Smooth muscle cell (in vitro differentiated cells): ENCODE measurements at regions not wholly inside any gene's neighbourhood (a gene's known extent, or its start where the extent isn't known, plus 50 kb on each side); places are given as distances from the start of the nearest gene placed in this dataset. TPM values are rescaled to one million over a fixed set of nuclear protein-coding genes. Genes with fewer than 3 reads are reported as not detected.
"Not testable (repeated sequence)": the region's sequence is repeated elsewhere in the genome, so short reads cannot be mapped to it uniquely, and the experiment has no call there.

Experiments used
- DNase-seq: peaks from one replicate; lab custom pipeline; 2025; ENCODE audit not compliant: unreplicated experiment; lab: John Stamatoyannopoulos, UW
- H2AFZ ChIP-seq: fragments of 200-600 bp; sonication (generic); 2 replicates; pipeline ENCODE4 v1.6.0; 2016; ENCODE audit warnings: antibody characterized with exemption, low read depth, mild to moderate bottlenecking
- H3F3A ChIP-seq: fragments of 200-600 bp; sonication (generic); 2 replicates; pipeline ENCODE4 v1.6.0; 2017; ENCODE audit warnings: antibody characterized with exemption, low read depth
- H3K27ac ChIP-seq: fragments of 200-600 bp; sonication (generic); 2 replicates; pipeline ENCODE4 v1.5.1; 2016; ENCODE audit warnings: low read depth, mild to moderate bottlenecking
- H3K27me3 ChIP-seq: fragments of 200-600 bp; sonication (generic); 2 replicates; pipeline ENCODE4 v1.6.1; 2016; ENCODE audit warnings: low read depth, mild to moderate bottlenecking
- H3K36me3 ChIP-seq: fragments of 200-600 bp; sonication (generic); 2 replicates; pipeline ENCODE4 v1.5.1; 2016; ENCODE audit warnings: low read depth
- H3K4me1 ChIP-seq: fragments of 200-600 bp; sonication (generic); 2 replicates; pipeline ENCODE4 v1.5.1; 2016; ENCODE audit warnings: low read depth
- H3K4me2 ChIP-seq: fragments of 200-600 bp; sonication (generic); 2 replicates; pipeline ENCODE4 v1.6.0; 2016; ENCODE audit warnings: mild to moderate bottlenecking
- H3K4me3 ChIP-seq: fragments of 200-600 bp; sonication (generic); 2 replicates; pipeline ENCODE4 v1.5.1; 2016; ENCODE audit warnings: mild to moderate bottlenecking
- H3K79me2 ChIP-seq: fragments of 200-600 bp; sonication (generic); 2 replicates; pipeline ENCODE4 v1.6.0; 2016; ENCODE audit warnings: low read depth, mild to moderate bottlenecking
- H3K9ac ChIP-seq: fragments of 200-600 bp; sonication (generic); 2 replicates; pipeline ENCODE4 v1.6.0; 2016; ENCODE audit warnings: low read depth
- H3K9me3 ChIP-seq: fragments of 200-600 bp; sonication (generic); replicated peaks from 2 replicates; pipeline ENCODE4 v1.5.1; 2016; ENCODE audit warnings: low read depth
- H4K20me1 ChIP-seq: fragments of 200-600 bp; sonication (generic); 2 replicates; pipeline ENCODE4 v1.6.0; 2016; ENCODE audit warnings: low read depth
- WGBS: methylation state at CpG from one replicate; pipeline ENCODE4 v1.1.7; 2016; ENCODE audit warnings: low lambda C conversion rate; 5-methylcytosine and 5-hydroxymethylcytosine counted together
- microRNA counts: library from miRNA; unstranded; fragments of <30 nt; microRNA quantifications from one replicate; lab custom pipeline; 2016
- microRNA-seq: library from miRNA; unstranded; fragments of <30 nt; microRNA quantifications from one replicate; pipeline ENCODE4, GENCODE V29; 2016; ENCODE audit warnings: borderline number of aligned reads
- small RNA-seq: library from RNA; depleted of rRNA; stranded (forward); fragments of <200 nt; gene quantifications from one replicate; pipeline ENCODE3, GENCODE V24; 2014
- TF ChIP-seq, protein P1 (sequence below): fragments of 200-600 bp; sonication (generic); IDR thresholded peaks from 2 replicates; pipeline ENCODE4 v1.5.1; 2017; ENCODE audit warnings: borderline replicate concordance, mild to moderate bottlenecking, antibody characterized with exemption; ENCODE audit not compliant: insufficient read depth, poor library complexity, severe bottlenecking

DNA sequence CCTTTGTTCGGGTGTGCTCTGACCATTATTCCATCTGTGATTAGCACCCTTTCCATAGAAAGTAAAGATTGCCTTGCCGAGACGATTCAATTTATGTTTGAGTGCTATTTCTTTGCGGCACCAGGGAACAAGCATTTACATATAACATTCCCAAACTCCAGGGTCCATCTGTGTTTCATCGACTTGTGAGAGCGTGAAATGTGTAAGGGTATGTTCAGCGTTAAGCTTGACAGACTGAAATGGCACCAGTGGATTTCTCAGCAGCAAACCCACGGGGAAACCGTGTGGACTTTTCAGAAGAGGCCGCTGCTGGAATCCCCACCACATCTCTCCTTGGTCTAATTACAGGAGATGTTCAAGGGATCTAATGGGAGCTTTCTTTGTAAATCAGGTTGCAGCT is 270.5 kb downstream of the TCERG1L start:
- H3F3A ChIP-seq, result no peaks in the 10 kb centered on the region
- TF ChIP-seq, protein P1, sequence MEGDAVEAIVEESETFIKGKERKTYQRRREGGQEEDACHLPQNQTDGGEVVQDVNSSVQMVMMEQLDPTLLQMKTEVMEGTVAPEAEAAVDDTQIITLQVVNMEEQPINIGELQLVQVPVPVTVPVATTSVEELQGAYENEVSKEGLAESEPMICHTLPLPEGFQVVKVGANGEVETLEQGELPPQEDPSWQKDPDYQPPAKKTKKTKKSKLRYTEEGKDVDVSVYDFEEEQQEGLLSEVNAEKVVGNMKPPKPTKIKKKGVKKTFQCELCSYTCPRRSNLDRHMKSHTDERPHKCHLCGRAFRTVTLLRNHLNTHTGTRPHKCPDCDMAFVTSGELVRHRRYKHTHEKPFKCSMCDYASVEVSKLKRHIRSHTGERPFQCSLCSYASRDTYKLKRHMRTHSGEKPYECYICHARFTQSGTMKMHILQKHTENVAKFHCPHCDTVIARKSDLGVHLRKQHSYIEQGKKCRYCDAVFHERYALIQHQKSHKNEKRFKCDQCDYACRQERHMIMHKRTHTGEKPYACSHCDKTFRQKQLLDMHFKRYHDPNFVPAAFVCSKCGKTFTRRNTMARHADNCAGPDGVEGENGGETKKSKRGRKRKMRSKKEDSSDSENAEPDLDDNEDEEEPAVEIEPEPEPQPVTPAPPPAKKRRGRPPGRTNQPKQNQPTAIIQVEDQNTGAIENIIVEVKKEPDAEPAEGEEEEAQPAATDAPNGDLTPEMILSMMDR, result no peak
- H3K4me1 ChIP-seq, result no peaks in the 10 kb centered on the region
- H3K4me2 ChIP-seq, result no peak overlapping the region
- 87% methylated on average over 10 of the region's 10 CpGs for WGBS
- H2AFZ ChIP-seq, result no peak overlapping the region
- H3K27me3 ChIP-seq, result peaks cover 2% of the 10 kb centered on the region
- H3K27ac ChIP-seq, result no peak overlapping the region
- H3K9ac ChIP-seq, result no peak overlapping the region
- no peaks in the 10 kb centered on the region for H3K9me3 ChIP-seq
- H3K4me3 ChIP-seq, result no peak overlapping the region
- H4K20me1 ChIP-seq, result no peaks in the 10 kb centered on the region
- H3K36me3 ChIP-seq, result no peaks in the 10 kb centered on the region
- no peaks in the 10 kb centered on the region for H3K79me2 ChIP-seq
- no peak for DNase-seq

DNA sequence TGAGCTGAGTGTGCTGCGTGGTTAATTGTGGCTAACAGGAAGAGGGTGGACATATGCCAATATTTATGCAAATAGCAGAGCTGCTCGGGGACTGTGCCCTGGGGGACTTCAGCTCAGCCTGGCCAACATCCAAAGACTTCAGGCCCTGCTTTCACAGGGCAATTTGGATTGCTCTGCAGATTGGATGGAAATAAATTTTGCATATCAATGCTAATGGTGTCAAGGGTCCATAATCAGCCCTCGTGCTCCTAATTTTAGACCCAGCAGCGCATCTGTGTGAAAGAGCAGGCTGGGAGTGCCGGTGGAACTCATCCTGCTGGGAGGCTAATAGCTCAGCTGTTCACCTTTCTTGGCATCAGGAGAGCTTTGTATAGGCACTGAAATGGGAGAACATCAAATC is 270.1 kb downstream of the TCERG1L start:
- H3K4me1 ChIP-seq, result no peaks in the 10 kb centered on the region
- H4K20me1 ChIP-seq, result no peaks in the 10 kb centered on the region
- H3F3A ChIP-seq, result no peaks in the 10 kb centered on the region
- no peak overlapping the region for H3K4me2 ChIP-seq
- H3K9ac ChIP-seq, result no peak overlapping the region
- no peaks in the 10 kb centered on the region for H3K9me3 ChIP-seq
- TF ChIP-seq, protein P1, result no peak
- no peak overlapping the region for H2AFZ ChIP-seq
- H3K4me3 ChIP-seq, result no peak overlapping the region
- no peak overlapping the region for H3K27ac ChIP-seq
- WGBS, result 81% methylated on average over 5 of the region's 5 CpGs
- H3K27me3 ChIP-seq, result no peaks in the 10 kb centered on the region
- DNase-seq, result no peak
- H3K79me2 ChIP-seq, result no peaks in the 10 kb centered on the region
- no peaks in the 10 kb centered on the region for H3K36me3 ChIP-seq

GRCh38 chr10:131042015-131042414 is 269.5 kb downstream of the TCERG1L start:
- not testable (repeated sequence) for H3K27ac ChIP-seq, H3K9ac ChIP-seq, H3K27me3 ChIP-seq, DNase-seq, H3K4me3 ChIP-seq, H4K20me1 ChIP-seq, H3K4me1 ChIP-seq, H2AFZ ChIP-seq, H3K4me2 ChIP-seq, H3K36me3 ChIP-seq, H3F3A ChIP-seq, H3K79me2 ChIP-seq, H3K9me3 ChIP-seq
- 100% methylated on average over 1 of the region's 6 CpGs for WGBS

MicroRNAs in the stretch of these regions (microRNA counts, 767-probe panel; counts per million panel counts)
- microRNA hsa-miR-378c (lab: Ali Mortazavi, UCI), result 183 counts per million

Small RNA genes in the stretch of these regions (microRNA-seq; reads per million reads assigned to microRNA genes)
- not detected for gene MIR378C

Small RNA genes in the stretch of these regions (small RNA-seq; reads per million reads assigned to genes)
- gene MIR378C (not detected), gene RF00019 (not detected)
